ENCODE measurements at regions not wholly inside any gene's neighbourhood (a gene's known extent, or its start where the extent isn't known, plus 50 kb on each side); places are given as distances from the start of the nearest gene placed in this dataset.
"Not testable (repeated sequence)": the region's sequence is repeated elsewhere in the genome, so short reads cannot be mapped to it uniquely, and the experiment has no call there.

DNA sequence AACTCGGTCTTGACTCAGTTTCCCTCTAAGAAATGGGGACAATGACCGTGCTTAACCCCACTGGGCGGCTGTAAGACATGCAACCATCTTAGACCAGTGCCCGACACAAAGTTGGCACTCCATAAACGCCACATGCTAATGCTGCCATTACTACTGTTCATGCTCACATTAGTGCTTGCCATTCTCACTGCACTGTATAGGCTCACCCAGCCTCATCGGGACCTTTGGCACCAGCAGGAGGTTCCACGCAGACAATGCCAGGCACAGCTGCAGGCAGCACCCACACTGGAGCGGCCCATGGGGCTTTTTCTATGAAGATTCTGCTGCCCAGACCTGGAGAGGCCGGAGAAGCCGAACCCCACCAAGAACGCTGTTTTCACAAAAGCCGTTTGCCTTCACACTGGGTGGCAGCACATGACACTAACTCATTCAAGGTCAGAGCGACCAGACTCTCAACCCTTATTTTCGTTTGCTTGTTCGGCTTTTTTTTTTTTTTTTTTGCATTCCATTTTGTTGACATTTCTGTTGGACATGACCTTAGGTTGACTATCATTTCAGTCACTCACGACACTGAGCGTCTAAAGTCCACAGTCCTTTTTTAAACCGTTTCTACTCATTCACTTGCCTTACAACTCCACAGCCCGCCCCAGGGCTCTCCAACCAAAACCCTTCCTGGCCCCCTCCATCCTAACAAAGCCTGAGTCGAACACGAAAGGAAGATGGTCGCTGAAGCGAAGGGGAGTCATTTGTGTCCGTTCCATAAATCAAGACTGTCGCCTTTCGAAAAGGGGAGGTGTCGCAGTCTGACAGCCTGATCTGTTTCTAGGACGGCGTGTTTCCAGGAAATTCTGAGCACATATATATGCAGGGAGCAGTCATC, 124.4 kb upstream of the RNF32 start:
- no peak for DNase-seq (ENCODE audit: low read depth)

DNA sequence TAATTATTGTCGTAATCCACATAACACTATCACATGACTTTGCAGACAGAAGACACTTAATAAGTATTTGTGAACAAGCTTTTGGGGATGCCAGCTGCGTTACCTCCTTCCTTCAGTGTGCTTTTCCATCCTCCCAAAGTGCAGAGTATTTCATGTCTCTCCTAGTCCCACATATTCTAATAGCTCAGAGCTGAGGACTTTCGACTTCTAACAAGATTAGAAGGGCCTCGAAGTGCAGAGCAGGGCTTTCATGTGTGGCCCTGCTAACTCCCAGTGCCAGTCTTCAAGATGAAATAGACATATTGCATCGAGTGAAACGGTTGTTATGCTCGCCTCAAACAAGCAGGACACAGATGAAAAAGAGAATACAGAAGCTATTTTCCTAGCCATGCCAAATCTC, 125.7 kb upstream of the RNF32 start:
- DNase-seq (ENCODE audit: low read depth) = no peak

GRCh38 chr7:156511426-156511825, 129.1 kb upstream of the RNF32 start:
- no peak for DNase-seq (ENCODE audit: low read depth)

- no peak for DNase-seq (ENCODE audit: low read depth)
Measured at GRCh38 chr7:156510966-156511365, 129.6 kb upstream of the RNF32 start.

GRCh38 chr7:156509216-156509615, 131.4 kb upstream of the RNF32 start:
- no peak for DNase-seq (ENCODE audit: low read depth)

DNA sequence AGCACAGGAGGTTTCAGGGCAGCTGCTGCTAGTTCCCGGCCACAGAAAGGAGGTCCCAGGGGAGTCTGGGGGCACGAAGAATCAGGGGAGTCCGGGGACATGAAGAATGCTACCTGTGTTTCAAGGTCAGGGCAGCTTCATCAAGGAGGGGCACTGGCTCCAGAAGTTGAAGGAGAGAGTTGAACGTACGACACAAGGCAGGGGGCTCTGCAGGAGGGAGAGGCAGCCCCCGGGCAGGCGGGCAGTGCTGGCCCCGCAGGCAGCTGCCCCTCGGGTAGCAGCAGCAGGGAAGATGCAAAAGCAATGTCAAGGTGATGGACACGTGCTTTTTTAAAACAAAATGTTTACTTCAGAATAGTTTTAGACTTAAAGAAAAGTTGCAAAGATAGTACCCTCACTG, 134.7 kb upstream of the RNF32 start:
- no peak for DNase-seq (ENCODE audit: low read depth)

- no peak for DNase-seq (ENCODE audit: low read depth)
Measured at GRCh38 chr7:156504687-156505545, 135.7 kb upstream of the RNF32 start.

DNA sequence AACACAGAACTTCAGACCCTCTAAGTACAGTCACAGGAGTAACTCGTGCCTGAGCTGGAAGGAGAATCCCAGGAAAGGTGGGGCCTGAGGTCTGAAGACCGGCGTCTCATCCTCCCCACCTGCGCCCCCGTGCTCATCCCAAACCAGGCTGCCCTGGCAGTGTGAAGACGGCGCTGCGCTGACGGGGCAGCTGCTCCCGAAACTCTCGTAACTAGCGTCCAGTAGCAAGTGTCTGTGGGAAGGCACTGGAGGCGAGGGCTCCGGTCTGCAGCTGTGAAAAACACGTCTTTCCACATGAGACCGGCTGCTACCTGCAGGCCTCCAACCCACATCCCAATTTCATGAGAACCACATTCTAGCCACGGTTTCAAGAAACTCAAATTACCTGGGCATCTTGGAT, 136.6 kb upstream of the RNF32 start:
- no peak for DNase-seq (ENCODE audit: low read depth)

DNA sequence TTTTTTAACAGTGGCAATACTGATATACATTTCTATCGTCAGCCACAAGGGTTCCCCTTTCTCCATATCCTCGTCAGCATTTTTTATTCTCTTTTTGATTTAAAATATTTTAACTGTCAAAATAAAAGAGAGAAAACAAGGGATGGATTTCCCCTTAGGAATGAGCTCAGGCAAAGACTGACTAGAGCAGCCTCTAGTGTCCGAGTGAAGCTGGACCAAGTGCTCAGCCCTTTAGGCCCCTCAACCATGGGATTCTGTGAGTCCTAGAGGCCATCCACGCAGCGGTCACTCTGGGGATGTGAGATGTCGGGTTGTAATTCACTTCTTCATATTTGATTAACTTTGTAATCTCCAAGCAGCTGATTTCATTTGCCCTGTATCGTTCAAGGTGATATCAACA, 137.4 kb upstream of the RNF32 start:
- no peak for DNase-seq (ENCODE audit: low read depth)

DNA sequence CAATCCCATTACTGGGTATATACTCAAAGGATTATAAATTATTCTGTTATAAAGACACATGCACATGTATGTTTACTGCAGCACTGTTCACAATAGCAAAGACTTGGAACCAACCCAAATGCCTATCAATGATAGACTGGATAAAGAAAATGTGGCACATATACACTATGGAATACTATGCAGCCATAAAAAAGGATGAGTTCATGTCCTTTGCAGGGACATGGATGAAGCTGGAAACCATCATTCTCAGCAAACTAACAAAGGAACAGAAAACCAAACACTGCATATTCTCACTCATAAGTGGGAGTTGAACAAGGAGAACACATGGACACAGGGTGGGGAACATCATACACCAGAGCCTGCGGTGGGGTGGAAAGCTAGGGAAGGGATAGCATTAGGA, 138.8 kb upstream of the RNF32 start:
- DNase-seq (ENCODE audit: low read depth) = not testable (repeated sequence)

GRCh38 chr7:156499247-156499881, 141.2 kb upstream of the RNF32 start:
- no peak for DNase-seq (ENCODE audit: low read depth)

DNA sequence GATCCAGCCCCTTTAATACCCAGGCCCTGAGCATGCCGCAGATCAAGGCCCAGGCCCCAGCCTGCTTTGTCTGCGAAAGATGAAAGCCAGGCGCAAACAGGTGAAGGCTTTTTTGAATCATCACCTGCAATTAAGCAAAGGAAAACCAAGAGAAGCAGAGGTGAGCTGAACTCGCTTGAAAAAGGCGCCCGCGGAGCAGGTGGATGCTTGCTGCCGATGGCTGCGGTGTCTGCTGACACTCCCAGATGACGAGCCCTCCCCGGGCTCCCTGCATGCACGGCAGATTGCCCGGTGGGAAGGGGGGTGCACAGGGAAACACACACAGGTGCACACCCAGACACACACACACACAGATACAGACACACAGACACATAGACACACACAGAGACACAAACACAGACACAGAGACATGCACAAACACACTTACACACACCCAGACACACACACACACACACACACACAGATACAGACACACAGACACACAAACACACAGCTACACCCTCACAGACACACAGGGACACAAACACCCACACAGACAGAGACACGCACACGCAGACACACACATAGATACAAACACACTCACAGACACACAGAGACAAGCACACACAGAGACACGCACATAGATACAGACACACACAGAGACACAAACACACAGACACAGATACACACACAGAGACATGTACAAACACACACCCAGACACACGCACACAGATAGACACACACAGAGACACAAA, 142.6 kb upstream of the RNF32 start:
- DNase-seq (ENCODE audit: low read depth) = no peak

DNA sequence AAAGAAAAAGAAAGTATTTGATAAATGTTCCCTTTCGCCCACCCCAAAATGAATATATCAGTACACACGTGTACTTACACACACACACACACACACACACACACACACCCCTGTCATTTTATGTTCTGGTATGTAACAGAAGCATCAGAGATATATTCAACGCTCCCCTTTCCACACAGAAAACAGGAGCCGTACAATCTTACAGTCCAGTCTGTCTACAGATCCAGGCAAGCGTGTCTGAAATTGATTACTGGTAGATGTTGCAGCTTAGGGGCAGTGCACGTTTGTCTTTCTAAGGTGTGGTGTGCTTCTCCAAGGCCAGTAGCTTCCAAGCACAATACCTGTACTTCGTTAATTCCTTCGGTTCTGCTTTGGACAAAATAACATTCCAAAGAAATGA, 143.7 kb upstream of the RNF32 start:
- no peak for DNase-seq (ENCODE audit: low read depth)

DNA sequence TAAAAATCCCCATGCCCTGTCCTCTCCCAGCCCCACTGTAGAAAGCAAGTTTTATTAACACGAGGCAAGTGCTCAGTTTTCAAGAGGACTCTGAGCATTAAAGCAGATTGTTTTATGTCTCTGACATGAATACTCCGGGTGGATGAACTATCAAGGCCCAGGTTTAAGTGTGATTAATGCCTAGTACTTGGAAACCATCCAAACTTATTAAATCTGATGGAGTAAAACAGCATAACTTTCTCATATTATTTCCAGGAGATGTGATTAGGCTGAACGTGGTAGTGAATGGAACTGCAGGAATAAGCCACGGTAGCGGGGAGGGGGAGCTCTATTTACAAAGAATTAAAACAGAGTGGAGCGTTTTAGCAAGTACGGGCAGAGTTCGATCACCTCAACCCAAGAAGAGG, 144.2 kb upstream of the RNF32 start:
- no peak for DNase-seq (ENCODE audit: low read depth)

- no peak for DNase-seq (ENCODE audit: low read depth)
Measured at GRCh38 chr7:156494960-156495359, 145.6 kb upstream of the RNF32 start.

DNA sequence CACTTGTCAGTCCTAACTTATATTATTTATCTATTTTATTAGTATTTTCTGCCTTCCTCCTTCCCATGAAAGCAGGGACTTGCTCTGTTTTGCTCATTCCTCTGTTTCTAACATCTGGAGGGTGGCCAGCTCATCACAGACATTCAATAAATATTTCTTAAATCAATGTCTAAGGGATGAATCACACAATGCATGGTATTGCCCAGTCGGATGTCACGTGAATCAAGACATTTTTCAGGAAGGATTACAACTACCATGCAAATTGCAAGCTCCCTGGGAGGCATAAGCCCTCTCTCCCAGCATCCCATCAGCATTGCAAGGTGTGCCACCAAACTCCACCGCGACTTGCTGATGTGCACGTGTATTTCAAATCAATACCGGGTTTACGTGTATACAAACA, 146.6 kb upstream of the RNF32 start:
- no peak for DNase-seq (ENCODE audit: low read depth)

- no peak for DNase-seq (ENCODE audit: low read depth)
Measured at GRCh38 chr7:156492170-156492569, 148.4 kb upstream of the RNF32 start.

- no peak for DNase-seq (ENCODE audit: low read depth)
Measured at GRCh38 chr7:156491435-156491834, 149.1 kb upstream of the RNF32 start.

DNA sequence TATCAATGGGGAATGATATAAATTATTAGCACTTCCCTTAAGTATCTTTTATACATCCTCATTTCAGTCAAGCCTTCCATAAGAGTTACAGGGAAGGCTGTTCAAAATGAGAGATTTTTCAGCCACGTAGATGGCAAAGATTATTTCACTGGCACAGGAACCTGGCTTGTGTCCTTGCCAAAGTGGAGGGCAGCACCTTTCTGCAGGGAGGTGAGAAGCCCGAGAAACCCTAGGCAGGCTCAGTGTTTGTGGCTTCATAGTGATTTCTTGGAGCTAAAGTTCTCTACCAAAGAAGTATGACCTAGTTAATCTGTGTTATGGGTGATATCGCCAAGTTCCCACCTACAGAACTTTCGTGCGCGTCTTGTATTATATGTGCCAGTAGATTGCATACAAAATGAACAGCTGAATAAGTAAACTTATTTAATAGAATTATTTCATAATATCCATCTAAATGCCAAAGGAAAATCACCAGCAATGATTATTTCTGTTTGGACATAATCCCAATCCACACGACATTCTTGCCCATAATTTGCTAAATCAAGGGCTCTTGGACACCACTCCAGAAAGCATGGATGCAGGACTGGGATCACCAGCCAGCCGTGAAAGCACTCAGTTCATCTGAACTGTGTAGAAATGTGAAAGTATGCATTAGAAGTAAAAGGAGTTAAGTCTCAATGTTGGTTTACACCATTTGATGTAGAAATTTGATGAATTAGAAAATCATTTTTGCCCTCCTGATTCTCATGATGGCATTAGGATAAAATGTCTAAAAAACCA, 150.4 kb upstream of the RNF32 start:
- no peak for DNase-seq (ENCODE audit: low read depth)

- no peak for DNase-seq (ENCODE audit: low read depth)
Measured at GRCh38 chr7:156487811-156488533, 152.6 kb upstream of the RNF32 start.

- no peak for DNase-seq (ENCODE audit: low read depth)
Measured at GRCh38 chr7:156480671-156481070, 159.9 kb upstream of the RNF32 start.
